Mesendoderm (in vitro differentiated cells): ENCODE measurements at regions not wholly inside any gene's neighbourhood (a gene's known extent, or its start where the extent isn't known, plus 50 kb on each side); places are given as distances from the start of the nearest gene placed in this dataset.

Experiments used
- DNase-seq: peaks from one replicate; pipeline ENCODE4 v3.0.0; 2013
- H2AK5ac ChIP-seq: 2 replicates; pipeline ENCODE4 v1.6.1; 2013; ENCODE audit warnings: low read length, inconsistent platforms
- H2BK120ac ChIP-seq: 2 replicates; pipeline ENCODE4 v1.6.1; 2013; ENCODE audit warnings: low read depth, mild to moderate bottlenecking, low read length, moderate library complexity, mixed read lengths
- H2BK15ac ChIP-seq: replicated peaks from 2 replicates; pipeline ENCODE4 v1.6.1; 2013; ENCODE audit warnings: low read depth, mild to moderate bottlenecking, moderate library complexity
- H2BK5ac ChIP-seq: 2 replicates; pipeline ENCODE4 v1.6.1; 2013; ENCODE audit warnings: low read length, inconsistent platforms
- H3K18ac ChIP-seq: 2 replicates; pipeline ENCODE4 v1.6.1; 2013; ENCODE audit warnings: mild to moderate bottlenecking, low read length, mixed read lengths
- H3K23ac ChIP-seq: one replicate; pipeline ENCODE4 v1.6.1; 2013; ENCODE audit warnings: low read length
- H3K27ac ChIP-seq: 2 replicates; pipeline ENCODE4 v1.5.1; 2013; ENCODE audit warnings: low read depth, mild to moderate bottlenecking, inconsistent platforms, low read length, moderate library complexity
- H3K27me3 ChIP-seq: 2 replicates; pipeline ENCODE4 v1.6.1; 2013; ENCODE audit warnings: low read length, control low read depth, mild to moderate bottlenecking, inconsistent platforms; ENCODE audit not compliant: insufficient read depth, poor library complexity
- H3K36me3 ChIP-seq: 2 replicates; pipeline ENCODE4 v1.6.1; 2013; ENCODE audit warnings: low read length, inconsistent platforms; ENCODE audit not compliant: control insufficient read depth, insufficient read depth
- H3K4ac ChIP-seq: one replicate; pipeline ENCODE4 v1.6.1; 2013; ENCODE audit warnings: low read depth, mild to moderate bottlenecking, low read length, moderate library complexity
- H3K4me1 ChIP-seq: 2 replicates; pipeline ENCODE4 v1.6.1; 2013; ENCODE audit warnings: low read depth, low read length, inconsistent platforms; ENCODE audit not compliant: control insufficient read depth
- H3K4me2 ChIP-seq: 2 replicates; pipeline ENCODE4 v1.6.1; 2013; ENCODE audit warnings: low read length
- H3K4me3 ChIP-seq: 2 replicates; pipeline ENCODE4 v1.5.1; 2013; ENCODE audit warnings: mild to moderate bottlenecking, low read length
- H3K56ac ChIP-seq: one replicate; pipeline ENCODE4 v1.6.1; 2013; ENCODE audit warnings: low read length
- H3K79me1 ChIP-seq: 2 replicates; pipeline ENCODE4 v1.6.1; 2013; ENCODE audit warnings: low read length, inconsistent platforms
- H3K79me2 ChIP-seq: 2 replicates; pipeline ENCODE4 v1.6.1; 2013; ENCODE audit warnings: mild to moderate bottlenecking, low read length; ENCODE audit not compliant: control insufficient read depth, insufficient read depth
- H3K9ac ChIP-seq: 2 replicates; pipeline ENCODE4 v1.6.1; 2013; ENCODE audit warnings: low read length, inconsistent platforms
- H4K5ac ChIP-seq: one replicate; pipeline ENCODE4 v1.6.1; 2013; ENCODE audit warnings: low read length
- H4K8ac ChIP-seq: one replicate; pipeline ENCODE4 v1.6.1; 2013; ENCODE audit warnings: low read depth, mild to moderate bottlenecking, control low read depth, low read length, moderate library complexity
- WGBS: extraction: QIAGEN DNeasy Blood & Tissue Kit; methylation state at CpG from one replicate; pipeline ENCODE4 v1.1.7; 2013; ENCODE audit warnings: low lambda C conversion rate, missing lambda C conversion rate; ENCODE audit not compliant: insufficient coverage; ENCODE audit errors: extremely low coverage; 5-methylcytosine and 5-hydroxymethylcytosine counted together

- Histone ChIP-seq H2BK5ac (no peak overlapping the region), H4K8ac (no peak overlapping the region), H3K79me1 (no peaks in the 10 kb centered on the region), H3K23ac (no peak overlapping the region), H3K9ac (no peak overlapping the region), H3K18ac (no peak overlapping the region), H3K4me3 (no peak overlapping the region), H3K56ac (no peak overlapping the region), H4K5ac (no peak overlapping the region), H2BK120ac (no peak overlapping the region), H3K4me2 (no peak overlapping the region), H2AK5ac (no peak overlapping the region), H3K27ac (no peak overlapping the region), H3K4ac (no peak overlapping the region), H3K36me3 (no peaks in the 10 kb centered on the region), H3K27me3 (no peaks in the 10 kb centered on the region), H2BK15ac (no peak overlapping the region), H3K4me1 (no peaks in the 10 kb centered on the region), H3K79me2 (no peaks in the 10 kb centered on the region)
- no CpG with 5 or more reads among the region's 4 CpGs for WGBS
- no peak for DNase-seq
Observed at GRCh38 chr13:68428292-68428691, 1198.2 kb upstream of the PCDH9 start.

- DNase-seq = no peak
Observed at GRCh38 chr13:68417801-68418200, 1187.7 kb upstream of the PCDH9 start.

GRCh38 chr13:68410007-68410406, 1179.9 kb upstream of the PCDH9 start:
- H3K79me1 ChIP-seq = no peaks in the 10 kb centered on the region
- no peak overlapping the region for H4K8ac ChIP-seq
- H3K4ac ChIP-seq = no peak overlapping the region
- no peak overlapping the region for H3K56ac ChIP-seq
- H3K4me2 ChIP-seq = no peak overlapping the region
- H2BK120ac ChIP-seq = no peak overlapping the region
- no peak overlapping the region for H3K18ac ChIP-seq
- H3K23ac ChIP-seq = no peak overlapping the region
- H3K4me3 ChIP-seq = no peak overlapping the region
- no peak overlapping the region for H4K5ac ChIP-seq
- H3K27ac ChIP-seq = no peak overlapping the region
- H2AK5ac ChIP-seq = no peak overlapping the region
- no peak overlapping the region for H2BK15ac ChIP-seq
- H3K79me2 ChIP-seq = no peaks in the 10 kb centered on the region
- no peaks in the 10 kb centered on the region for H3K36me3 ChIP-seq
- H3K27me3 ChIP-seq = no peaks in the 10 kb centered on the region
- H3K4me1 ChIP-seq = no peaks in the 10 kb centered on the region
- H3K9ac ChIP-seq = no peak overlapping the region
- DNase-seq = no peak
- H2BK5ac ChIP-seq = no peak overlapping the region
- no CpG with 5 or more reads among the region's 1 CpG for WGBS

More at GRCh38 chr13:68417801-68418200, 1187.7 kb upstream of the PCDH9 start:
- no peak overlapping the region for H2BK5ac ChIP-seq
- no peaks in the 10 kb centered on the region for H3K4me1 ChIP-seq
- no peak overlapping the region for H3K4me3 ChIP-seq
- no peaks in the 10 kb centered on the region for H3K36me3 ChIP-seq
- H3K27ac ChIP-seq = no peak overlapping the region
- H3K27me3 ChIP-seq = no peaks in the 10 kb centered on the region
- H2BK120ac ChIP-seq = no peak overlapping the region
- no peak overlapping the region for H3K4ac ChIP-seq
- no CpG with 5 or more reads among the region's 3 CpGs for WGBS
- H2AK5ac ChIP-seq = no peak overlapping the region
- no peak overlapping the region for H2BK15ac ChIP-seq
- H3K18ac ChIP-seq = no peak overlapping the region
- no peaks in the 10 kb centered on the region for H3K79me1 ChIP-seq
- no peaks in the 10 kb centered on the region for H3K79me2 ChIP-seq
- H3K9ac ChIP-seq = no peak overlapping the region
- H4K8ac ChIP-seq = no peak overlapping the region
- no peak overlapping the region for H3K23ac ChIP-seq
- H3K4me2 ChIP-seq = no peak overlapping the region
- no peak overlapping the region for H3K56ac ChIP-seq
- H4K5ac ChIP-seq = no peak overlapping the region

- H2BK120ac ChIP-seq = no peak overlapping the region
- H3K27me3 ChIP-seq = no peaks in the 10 kb centered on the region
- no peak overlapping the region for H4K5ac ChIP-seq
- no peak overlapping the region for H3K27ac ChIP-seq
- H2BK5ac ChIP-seq = no peak overlapping the region
- no peaks in the 10 kb centered on the region for H3K36me3 ChIP-seq
- no peak overlapping the region for H3K4me2 ChIP-seq
- H2BK15ac ChIP-seq = no peak overlapping the region
- no peak overlapping the region for H3K18ac ChIP-seq
- no peak overlapping the region for H3K4ac ChIP-seq
- H4K8ac ChIP-seq = no peak overlapping the region
- DNase-seq = no peak
- no peak overlapping the region for H3K9ac ChIP-seq
- H3K79me2 ChIP-seq = no peaks in the 10 kb centered on the region
- H2AK5ac ChIP-seq = no peak overlapping the region
- 100% methylated on average over 2 of the region's 5 CpGs for WGBS
- H3K56ac ChIP-seq = no peak overlapping the region
- H3K4me1 ChIP-seq = no peaks in the 10 kb centered on the region
- no peak overlapping the region for H3K23ac ChIP-seq
- no peak overlapping the region for H3K4me3 ChIP-seq
- no peaks in the 10 kb centered on the region for H3K79me1 ChIP-seq
Observed at GRCh38 chr13:68390987-68391386, 1160.9 kb upstream of the PCDH9 start.

- H3K56ac ChIP-seq = no peak overlapping the region
- H3K79me1 ChIP-seq = no peaks in the 10 kb centered on the region
- H3K4me3 ChIP-seq = no peak overlapping the region
- no peaks in the 10 kb centered on the region for H3K4me1 ChIP-seq
- no peaks in the 10 kb centered on the region for H3K27me3 ChIP-seq
- H4K5ac ChIP-seq = no peak overlapping the region
- H3K4me2 ChIP-seq = no peak overlapping the region
- H3K18ac ChIP-seq = no peak overlapping the region
- no peak overlapping the region for H2AK5ac ChIP-seq
- DNase-seq = no peak
- H4K8ac ChIP-seq = no peak overlapping the region
- H3K79me2 ChIP-seq = no peaks in the 10 kb centered on the region
- no peak overlapping the region for H2BK5ac ChIP-seq
- no peak overlapping the region for H3K27ac ChIP-seq
- no peak overlapping the region for H3K4ac ChIP-seq
- H3K9ac ChIP-seq = no peak overlapping the region
- no peak overlapping the region for H2BK120ac ChIP-seq
- H3K23ac ChIP-seq = no peak overlapping the region
- no CpG with 5 or more reads among the region's 3 CpGs for WGBS
- H3K36me3 ChIP-seq = no peaks in the 10 kb centered on the region
- no peak overlapping the region for H2BK15ac ChIP-seq
Observed at GRCh38 chr13:68386808-68387207, 1156.7 kb upstream of the PCDH9 start.
